ENCODE measurements at regions not wholly inside any gene's neighbourhood (a gene's known extent, or its start where the extent isn't known, plus 50 kb on each side); places are given as distances from the start of the nearest gene placed in this dataset.

- TF ChIP-seq YY1 (IDR thresholded peaks at IDR 0.05; ENCODE audit: insufficient read depth, insufficient read length) = no peak
- TF ChIP-seq ZNF274 (IDR thresholded peaks at IDR 0.05; ENCODE audit: low read depth, low read length) = no peak
- no peak for TF ChIP-seq SUZ12 (IDR thresholded peaks at IDR 0.05; ENCODE audit: extremely low read depth, insufficient read depth, insufficient read length)
These were observed 1411.5 kb downstream of the SLITRK5 start for GRCh38 chr13:89082623-89083022.
